HEK293T (cell line): ENCODE measurements at regions not wholly inside any gene's neighbourhood (a gene's known extent, or its start where the extent isn't known, plus 50 kb on each side); places are given as distances from the start of the nearest gene placed in this dataset.
A peak's percentile ranks its signal among the peaks of the same experiment; 100 is the strongest.
"Not testable (repeated sequence)": the region's sequence is repeated elsewhere in the genome, so short reads cannot be mapped to it uniquely, and the experiment has no call there.

Source experiments
- CTCF ChIA-PET: fragments of 350-600 bp; formaldehyde crosslinking; extraction: SDS; loops from one replicate; lab custom pipeline; 2021; ENCODE audit warnings: antibody characterized with exemption, inconsistent platforms; lab: Yijun Ruan, JAX
- POLR2A ChIA-PET: fragments of 350-600 bp; formaldehyde crosslinking; extraction: SDS; loops from one replicate; lab custom pipeline; 2020; ENCODE audit warnings: antibody characterized with exemption, inconsistent platforms; lab: Yijun Ruan, JAX
- DNase-seq: peaks from one replicate; pipeline ENCODE4 v3.0.0; 2012; ENCODE audit warnings: mixed read lengths; ENCODE audit errors: extremely low spot score
- ARNT ChIP-seq: fragments of 450-650 bp; IDR thresholded peaks from 2 replicates; pipeline ENCODE4 v1.6.1; 2017; ENCODE audit warnings: mild to moderate bottlenecking
- BHLHE40 ChIP-seq: fragments of 450-650 bp; IDR thresholded peaks from 2 replicates; pipeline ENCODE4 v1.6.1; 2016; ENCODE audit warnings: mild to moderate bottlenecking, moderate library complexity, borderline replicate concordance
- CTBP1 ChIP-seq: fragments of 450-650 bp; IDR thresholded peaks from 2 replicates; pipeline ENCODE4 v1.6.1; 2016; ENCODE audit warnings: borderline replicate concordance
- ELF4 ChIP-seq: fragments of 450-650 bp; IDR thresholded peaks from 2 replicates; pipeline ENCODE4 v1.6.1; 2017; ENCODE audit warnings: antibody characterized with exemption
- FOXA1 ChIP-seq: fragments of 450-650 bp; IDR thresholded peaks from 2 replicates; pipeline ENCODE4 v1.6.1; 2016; ENCODE audit warnings: mild to moderate bottlenecking
- FOXK2 ChIP-seq: fragments of 450-650 bp; IDR thresholded peaks from 2 replicates; pipeline ENCODE4 v1.6.1; 2016; ENCODE audit warnings: mild to moderate bottlenecking
- FOXM1 ChIP-seq: fragments of 450-650 bp; IDR thresholded peaks from 2 replicates; pipeline ENCODE4 v1.6.1; 2017; ENCODE audit warnings: mild to moderate bottlenecking, borderline replicate concordance
- HDGF ChIP-seq: fragments of 450-650 bp; IDR thresholded peaks from 2 replicates; pipeline ENCODE4 v1.6.1; 2017; ENCODE audit warnings: antibody characterized with exemption, borderline replicate concordance
- L3MBTL2 ChIP-seq: fragments of 450-650 bp; conservative IDR thresholded peaks from 2 replicates; pipeline ENCODE4 v1.6.1; 2016; ENCODE audit warnings: mild to moderate bottlenecking
- LEF1 ChIP-seq: fragments of 450-650 bp; IDR thresholded peaks from 2 replicates; pipeline ENCODE4 v1.6.1; 2017; ENCODE audit warnings: mild to moderate bottlenecking, borderline replicate concordance
- NFRKB ChIP-seq: fragments of 450-650 bp; IDR thresholded peaks from 2 replicates; pipeline ENCODE4 v1.6.1; 2016; ENCODE audit warnings: mild to moderate bottlenecking, moderate library complexity
- PKNOX1 ChIP-seq: fragments of 450-650 bp; IDR thresholded peaks from 2 replicates; pipeline ENCODE4 v1.6.1; 2016
- SP1 ChIP-seq: fragments of 450-650 bp; IDR thresholded peaks from 2 replicates; pipeline ENCODE4 v1.6.1; 2017
- SUZ12 ChIP-seq: fragments of 450-650 bp; IDR thresholded peaks from 2 replicates; pipeline ENCODE4 v1.6.1; 2016; ENCODE audit warnings: mild to moderate bottlenecking
- TARDBP ChIP-seq: fragments of 450-650 bp; IDR thresholded peaks from 2 replicates; pipeline ENCODE4 v1.6.1; 2016
- ZNF384 ChIP-seq: fragments of 450-650 bp; IDR thresholded peaks from 2 replicates; pipeline ENCODE4 v1.6.1; 2016

- ChIA-PET CTCF (no interaction called here), POLR2A (no interaction called here)
- DNase-seq = peak; percentile 17
- TF ChIP-seq SP1 (no peak), ZNF384 (peak; percentile 94), ELF4 (no peak)
Measured at GRCh38 chrX:1807301-1807731, 192.5 kb downstream of the ASMT start.

DNA sequence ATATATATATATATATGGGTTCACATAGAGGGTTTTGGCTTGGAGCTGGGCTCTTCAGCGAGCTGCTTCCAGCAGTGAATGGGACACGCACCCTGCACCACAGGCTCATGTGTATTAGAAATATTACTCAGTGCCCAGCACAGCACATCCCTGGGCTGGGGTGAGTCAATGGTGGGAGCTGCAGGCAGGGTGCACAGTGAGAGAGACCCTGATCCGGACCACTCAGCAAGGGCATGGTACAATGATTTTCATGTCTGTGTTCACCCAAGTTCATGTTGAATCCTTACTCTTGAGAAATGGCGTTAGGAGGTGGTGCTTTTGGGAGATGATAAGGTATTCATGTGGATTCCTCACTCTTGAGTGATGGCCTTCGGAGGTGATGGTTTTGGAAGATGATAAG, 194.7 kb downstream of the ASMT start:
- CTCF ChIA-PET = no interaction called here
- DNase-seq = no peak
- POLR2A ChIA-PET = no interaction called here
- TF ChIP-seq ARNT (no peak), SP1 (no peak), BHLHE40 (no peak), TARDBP (no peak), FOXM1 (no peak), FOXA1 (no peak), PKNOX1 (no peak), L3MBTL2 (no peak), ZNF384 (no peak), ELF4 (no peak), SUZ12 (no peak), HDGF (no peak), LEF1 (no peak), NFRKB (no peak), FOXK2 (no peak), CTBP1 (no peak)

DNA sequence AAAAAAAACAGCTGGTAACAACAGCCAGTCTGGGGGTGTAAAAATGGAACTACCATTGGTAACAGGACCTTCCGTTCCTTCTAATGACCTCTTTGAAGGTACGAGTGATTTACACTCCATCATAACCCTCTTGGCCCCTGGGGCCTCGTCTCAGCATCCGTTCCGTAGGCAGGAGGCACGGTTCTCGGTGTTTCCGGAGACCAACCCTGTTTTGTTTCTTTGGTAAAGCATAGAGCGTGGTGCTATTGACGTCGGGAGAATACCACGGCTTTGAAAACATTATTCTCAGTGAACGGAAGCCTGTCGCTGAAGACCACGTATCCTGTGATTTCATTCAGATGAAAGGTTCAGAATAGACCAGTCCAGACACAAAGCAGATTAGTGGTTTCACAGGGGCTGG, 198.9 kb downstream of the ASMT start:
- POLR2A ChIA-PET = no interaction called here
- no peak for DNase-seq
- TF ChIP-seq FOXA1 (no peak), PKNOX1 (no peak), CTBP1 (no peak), BHLHE40 (no peak), FOXK2 (no peak), SP1 (no peak), L3MBTL2 (no peak), NFRKB (no peak), SUZ12 (no peak), FOXM1 (no peak), TARDBP (no peak), LEF1 (no peak)
- CTCF ChIA-PET = no interaction called here

GRCh38 chrX:1815456-1816175, 200.8 kb downstream of the ASMT start:
- POLR2A ChIA-PET = no interaction called here
- CTCF ChIA-PET = no interaction called here
- TF ChIP-seq PKNOX1 (no peak), ZNF384 (no peak), LEF1 (no peak), BHLHE40 (no peak), FOXM1 (no peak), ARNT (no peak), SUZ12 (no peak), ELF4 (no peak), TARDBP (no peak), SP1 (no peak), FOXA1 (no peak), L3MBTL2 (no peak), FOXK2 (no peak), CTBP1 (no peak), HDGF (no peak), NFRKB (no peak)
- no peak for DNase-seq

DNA sequence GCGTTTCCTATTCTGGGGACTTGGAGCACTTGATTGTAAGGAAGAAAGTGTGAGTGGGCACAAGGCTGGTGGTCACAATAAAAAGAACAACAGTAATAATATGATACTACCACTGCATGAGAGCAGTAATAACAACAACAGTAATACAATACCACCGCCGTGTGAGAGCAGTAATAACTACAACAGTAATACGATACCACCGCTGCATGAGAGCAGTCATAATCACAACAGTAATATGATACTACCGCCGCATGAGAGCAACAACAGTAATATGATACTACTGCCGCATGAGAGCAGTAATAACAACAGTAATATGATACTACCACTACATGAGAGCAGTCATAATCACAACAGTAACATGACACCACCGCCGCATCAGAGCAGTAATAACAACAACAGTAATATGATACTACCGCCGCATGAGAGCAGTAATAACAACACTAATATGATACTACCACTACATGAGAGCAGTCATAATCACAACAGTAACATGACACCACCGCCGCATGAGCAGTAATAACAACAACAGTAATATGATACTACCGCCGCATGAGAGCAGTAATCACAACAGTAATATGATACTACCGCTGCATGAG, 201.6 kb downstream of the ASMT start:
- DNase-seq, POLR2A ChIA-PET, CTCF ChIA-PET: not testable (repeated sequence)

DNA sequence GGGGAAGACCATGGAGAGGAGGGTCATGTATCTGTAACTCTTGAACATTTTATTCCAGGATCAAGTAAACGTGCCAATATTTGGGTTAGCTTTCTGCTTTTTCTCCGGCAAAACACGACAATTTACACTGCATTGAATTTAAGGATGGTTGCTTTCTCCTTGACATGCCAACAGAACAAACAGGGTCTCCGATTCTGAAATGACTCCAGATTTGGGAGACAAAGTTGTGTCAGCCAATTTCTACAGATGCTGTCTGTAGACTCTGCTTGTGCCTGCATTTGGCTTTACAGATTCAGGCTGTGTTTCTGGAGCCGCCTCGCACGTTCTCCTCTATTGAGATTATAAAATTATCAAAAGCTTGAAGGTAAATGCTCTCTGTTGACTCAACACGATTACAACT, 207.0 kb downstream of the ASMT start:
- POLR2A ChIA-PET = no interaction called here
- no peak for TF ChIP-seq ARNT
- TF ChIP-seq CTBP1 = no peak
- TF ChIP-seq FOXA1 = no peak
- no peak for TF ChIP-seq FOXM1
- no peak for TF ChIP-seq SP1
- no peak for TF ChIP-seq ZNF384
- TF ChIP-seq BHLHE40 = no peak
- no peak for TF ChIP-seq LEF1
- TF ChIP-seq PKNOX1 = no peak
- no peak for TF ChIP-seq HDGF
- CTCF ChIA-PET = no interaction called here

More for the DNA sequence above, 207.0 kb downstream of the ASMT start:
- no peak for DNase-seq
